ENCODE measurements at regions not wholly inside any gene's neighbourhood (a gene's known extent, or its start where the extent isn't known, plus 50 kb on each side); places are given as distances from the start of the nearest gene placed in this dataset.

- TF ChIP-seq CTCF (IDR thresholded peaks at IDR 0.05; ENCODE audit: low read depth, low read length): no peak
- TF ChIP-seq POLR2A (IDR thresholded peaks at IDR 0.05; ENCODE audit: extremely low read depth, insufficient read length): no peak
- no peak for TF ChIP-seq MAX (IDR thresholded peaks at IDR 0.05; ENCODE audit: low read depth, low read length)
- TF ChIP-seq MYC (IDR thresholded peaks at IDR 0.05; ENCODE audit: low read depth, low read length): no peak
These were observed 191.9 kb upstream of the CTAGE1 start for GRCh38 chr18:22609642-22610041.
